K562 (cell line): ENCODE measurements at regions not wholly inside any gene's neighbourhood (a gene's known extent, or its start where the extent isn't known, plus 50 kb on each side); places are given as distances from the start of the nearest gene placed in this dataset.

ENCODE experiments used
- ATAC-seq: fragments of 200-7000 bp; cut with Tn5 transposase; 3 replicates; pipeline ENCODE4 v1.9.1; 2020; ENCODE audit warnings: moderate library complexity
- BruUV-seq: library from RNA; stranded (reverse); fragments of 400-500 nt; replicated peaks from 2 replicates; lab custom pipeline; 2021; lab: Mats Ljungman, UMichigan
- CTCF ChIA-PET: fragments of 300-600 bp; formaldehyde crosslinking; extraction: SDS; loops from one replicate; lab custom pipeline; 2021; ENCODE audit warnings: low intra/inter-chr PET ratio; lab: Yijun Ruan, JAX
- POLR2A ChIA-PET: fragments of 300-600, 350-650 bp; sonication (Branson Sonifier 250); formaldehyde crosslinking; extraction: SDS; loops from one replicate; lab custom pipeline; 2021; ENCODE audit warnings: antibody characterized with exemption, inconsistent platforms; lab: Yijun Ruan, JAX
- DNase-seq, 4 experiments: peaks; one replicate each; pipeline versions ENCODE4 v3.0.0 to v3.0.0-alpha.2; 2011 to 2018; ENCODE audit warnings: low spot score in 3 of 4, mixed read lengths in 3 of 4; ENCODE audit errors: extremely low read depth in 1 of 4
- FAIRE-seq: peaks from 2 replicates; lab custom pipeline; 2011; peaks lifted over from hg19 to GRCh38; lab: Jason Lieb, UNC
- H2AFZ ChIP-seq: 2 replicates; pipeline ENCODE4 v1.6.0; 2011; ENCODE audit warnings: low read depth, low read length, control low read depth, inconsistent platforms
- H3K27ac ChIP-seq: fragments of 200-600 bp; 3 replicates; pipeline ENCODE4 v1.8.0; 2011; ENCODE audit warnings: low read depth, mild to moderate bottlenecking, control low read depth, inconsistent platforms, low read length, moderate library complexity, mixed read lengths; ENCODE audit errors: extremely low read depth
- H3K27me3 ChIP-seq, 2 experiments: fragments of 300-600 bp in 1 of 2; 2 replicates in 1 of 2; 3 replicates in 1 of 2; pipeline versions ENCODE4 v1.6.0 to v1.8.0; 2011; ENCODE audit warnings: inconsistent platforms in 2 of 2, low read length in 2 of 2, mild to moderate bottlenecking in 1 of 2, mixed read lengths in 1 of 2, moderate library complexity in 1 of 2; ENCODE audit not compliant: control insufficient read depth in 2 of 2, insufficient read depth in 2 of 2
- H3K36me3 ChIP-seq: fragments of 300-600 bp; 3 replicates; pipeline ENCODE4 v1.8.0; 2011; ENCODE audit warnings: mild to moderate bottlenecking, low read length, inconsistent platforms; ENCODE audit not compliant: control insufficient read depth, insufficient read depth
- H3K4me1 ChIP-seq, 2 experiments: fragments of 200-600 bp in 1 of 2; replicated peaks in 1 of 2; 2 replicates in 1 of 2; 3 replicates in 1 of 2; pipeline versions ENCODE4 v1.5.1 to v1.8.0; 2011; ENCODE audit warnings: inconsistent platforms in 2 of 2, low read length in 2 of 2, mild to moderate bottlenecking in 1 of 2, mixed read lengths in 1 of 2, moderate library complexity in 1 of 2; ENCODE audit not compliant: control insufficient read depth in 2 of 2, insufficient read depth in 2 of 2
- H3K4me2 ChIP-seq: 2 replicates; pipeline ENCODE4 v1.6.1; 2011; ENCODE audit warnings: low read length, control low read depth, inconsistent platforms, mixed read lengths; ENCODE audit not compliant: insufficient read depth
- H3K4me3 ChIP-seq: fragments of 200-600 bp; sonication (generic), shearing (Covaris generic); 2 replicates; pipeline ENCODE4 v1.5.1; 2016; ENCODE audit warnings: control low read depth, inconsistent platforms
- H3K79me2 ChIP-seq: fragments of 200-600 bp; 3 replicates; pipeline ENCODE4 v1.8.0; 2011; ENCODE audit warnings: low read length, inconsistent platforms; ENCODE audit not compliant: control insufficient read depth, insufficient read depth
- H3K9ac ChIP-seq, 2 experiments: 2 replicates each; pipeline versions ENCODE4 v1.6.0 to v1.6.1; 2011; ENCODE audit warnings: low read depth in 2 of 2, low read length in 2 of 2, control low read depth in 1 of 2, inconsistent platforms in 1 of 2, mild to moderate bottlenecking in 1 of 2, mixed read lengths in 1 of 2; ENCODE audit not compliant: insufficient read depth in 1 of 2
- H3K9me1 ChIP-seq: one replicate; pipeline ENCODE4 v1.6.0; 2011; ENCODE audit warnings: inconsistent platforms, mild to moderate bottlenecking, low read length, moderate library complexity; ENCODE audit not compliant: control insufficient read depth, insufficient read depth
- H3K9me3 ChIP-seq: replicated peaks from 2 replicates; pipeline ENCODE4 v1.5.1; 2011; ENCODE audit warnings: low read depth, low read length, inconsistent platforms; ENCODE audit not compliant: control insufficient read depth, insufficient read depth
- H4K20me1 ChIP-seq: replicated peaks from 2 replicates; pipeline ENCODE4 v1.6.1; 2011; ENCODE audit warnings: low read length, inconsistent platforms, mixed read lengths; ENCODE audit not compliant: control insufficient read depth, insufficient read depth
- CEBPB ChIP-seq: fragments of 450-650 bp; IDR thresholded peaks from 2 replicates; pipeline ENCODE4 v1.6.1; 2016; ENCODE audit warnings: missing genetic modification characterization, missing compliant biosample characterization
- HES1 ChIP-seq: fragments of 450-650 bp; IDR thresholded peaks from 2 replicates; pipeline ENCODE4 v1.6.1; 2016; ENCODE audit warnings: low read depth, mild to moderate bottlenecking, moderate library complexity
- MITF ChIP-seq: IDR thresholded peaks from 2 replicates; pipeline ENCODE4 v1.6.1; 2014; ENCODE audit warnings: antibody characterized with exemption
- POLR2B ChIP-seq: fragments of 450-650 bp; IDR thresholded peaks from 2 replicates; pipeline ENCODE4 v1.6.1; 2018; ENCODE audit warnings: low read depth; ENCODE audit not compliant: partially characterized antibody
- ZBTB2 ChIP-seq: fragments of 450-650 bp; IDR thresholded peaks from 2 replicates; pipeline ENCODE4 v1.6.1; 2016; ENCODE audit warnings: antibody characterized with exemption
- ZSCAN29 ChIP-seq: fragments of 450-650 bp; IDR thresholded peaks from 2 replicates; pipeline ENCODE4 v1.6.1; 2017
- WGBS: fragments of 100-300 bp; shearing (Covaris generic); methylation state at CpG from one replicate; pipeline ENCODE4 v1.1.6; 2016; ENCODE audit warnings: low coverage, mixed read lengths; ENCODE audit not compliant: insufficient coverage; ENCODE audit errors: missing lambda C conversion rate; 5-methylcytosine and 5-hydroxymethylcytosine counted together
- in situ Hi-C: fragments of 300-500 bp; cut with MboI; formaldehyde crosslinking; loops from 4 replicates; pipeline ENCODE4 v1.15.0; 2018; ENCODE audit warnings: inconsistent platforms, mixed read lengths
- intact Hi-C: fragments of 100-400 bp; cut with micrococcal nuclease; formaldehyde crosslinking; loops from 2 replicates; pipeline ENCODE4 v1.14.2; 2022

GRCh38 chr9:65458992-65459391, 174.0 kb upstream of the FOXD4L5 start:
- H3K36me3 ChIP-seq: no peaks in the 10 kb centered on the region
- CTCF ChIA-PET: no interaction called here

More at GRCh38 chr9:65458992-65459391, 174.0 kb upstream of the FOXD4L5 start:
- intact Hi-C loops: no loop called here
- H3K9ac ChIP-seq: no peak overlapping the region
- no peak overlapping the region for H3K4me2 ChIP-seq
- H3K79me2 ChIP-seq: no peaks in the 10 kb centered on the region
- TF ChIP-seq CEBPB (tag) (no peak), HES1 (no peak), ZBTB2 (no peak), POLR2B (no peak), MITF (no peak), ZSCAN29 (no peak)
- TF ChIP-seq, all 486 proteins: peak for 0
- Histone ChIP-seq H3K27ac (no peak overlapping the region), H3K4me3 (no peak overlapping the region), H3K27me3 (no peaks in the 10 kb centered on the region), H2AFZ (no peak overlapping the region), H3K9me1 (no peaks in the 10 kb centered on the region), H3K4me1 (no peaks in the 10 kb centered on the region), H3K9me3 (no peaks in the 10 kb centered on the region), H4K20me1 (no peaks in the 10 kb centered on the region)
- ATAC-seq: no peak
- no peak for DNase-seq
- in situ Hi-C loops: no loop called here
- WGBS: 7% methylated on average over 10 of the region's 10 CpGs
- no TSS peak for BruUV-seq
- POLR2A ChIA-PET: no interaction called here
- no peak for FAIRE-seq
